ENCODE measurements at regions not wholly inside any gene's neighbourhood (a gene's known extent, or its start where the extent isn't known, plus 50 kb on each side); places are given as distances from the start of the nearest gene placed in this dataset.

GRCh38 chr9:13988944-13989343 is 325.0 kb downstream of the NFIB start:
- Mint-ChIP-seq H3K9me3 (peaks cover 2% of the 10 kb centered on the region), H3K36me3 (ENCODE audit: low read depth) (no peaks in the 10 kb centered on the region), H3K27me3 (ENCODE audit: insufficient read depth) (no peaks in the 10 kb centered on the region), H3K27ac (no peak overlapping the region), H3K4me1 (no peaks in the 10 kb centered on the region), H3K4me3 (no peak overlapping the region)
- Histone ChIP-seq H3K4me3 (ENCODE audit: low read length) (no peak overlapping the region), H3K9me3 (ENCODE audit: control insufficient read depth, low read length) (no peaks in the 10 kb centered on the region), H3K27ac (ENCODE audit: low read depth, low read length) (no peak overlapping the region), H3K4me1 (ENCODE audit: control insufficient read depth, insufficient read depth, low read length) (no peaks in the 10 kb centered on the region), H3K27me3 (ENCODE audit: control insufficient read depth, insufficient read depth, low read length, poor library complexity, severe bottlenecking) (no peaks in the 10 kb centered on the region), H3K36me3 (ENCODE audit: control insufficient read depth, insufficient read depth, low read length) (no peaks in the 10 kb centered on the region), H3K9ac (ENCODE audit: extremely low read depth, low read length, poor library complexity, severe bottlenecking) (no peak overlapping the region)
- DNase-seq, result no peak
- WGBS, 2 experiments (ENCODE audit: insufficient coverage in 1 of 2, insufficient read length in 1 of 2), result 71 to 100% methylated on average over 1 of the region's 1 CpG
- TF ChIP-seq CTCF (conservative IDR thresholded peaks at IDR 0.05), result no peak

GRCh38 chr9:13983607-13984006 is 330.3 kb downstream of the NFIB start:
- Histone ChIP-seq H3K4me3 (ENCODE audit: low read length) (no peak overlapping the region), H3K36me3 (ENCODE audit: control insufficient read depth, insufficient read depth, low read length) (no peaks in the 10 kb centered on the region), H3K9ac (ENCODE audit: extremely low read depth, low read length, poor library complexity, severe bottlenecking) (no peak overlapping the region), H3K27me3 (ENCODE audit: control insufficient read depth, insufficient read depth, low read length, poor library complexity, severe bottlenecking) (no peaks in the 10 kb centered on the region), H3K4me1 (ENCODE audit: control insufficient read depth, insufficient read depth, low read length) (no peaks in the 10 kb centered on the region), H3K27ac (ENCODE audit: low read depth, low read length) (no peak overlapping the region), H3K9me3 (ENCODE audit: control insufficient read depth, low read length) (no peaks in the 10 kb centered on the region)
- no peak overlapping the region for H3K27ac Mint-ChIP-seq
- H3K36me3 Mint-ChIP-seq (ENCODE audit: low read depth), result no peaks in the 10 kb centered on the region
- peaks cover 2% of the 10 kb centered on the region for H3K9me3 Mint-ChIP-seq
- H3K4me1 Mint-ChIP-seq, result no peaks in the 10 kb centered on the region
- H3K4me3 Mint-ChIP-seq, result no peak overlapping the region
- no peaks in the 10 kb centered on the region for H3K27me3 Mint-ChIP-seq (ENCODE audit: insufficient read depth)
- WGBS, 2 experiments (ENCODE audit: insufficient coverage in 1 of 2, insufficient read length in 1 of 2), result 94 to 95% methylated on average over 2 to 4 of the region's 4 CpGs
- TF ChIP-seq CTCF (conservative IDR thresholded peaks at IDR 0.05), result no peak
- DNase-seq, result no peak

GRCh38 chr9:13979941-13980318 is 334.0 kb downstream of the NFIB start:
- Mint-ChIP-seq H3K27ac (no peak overlapping the region), H3K36me3 (ENCODE audit: low read depth) (no peaks in the 10 kb centered on the region), H3K4me3 (no peak overlapping the region), H3K4me1 (no peaks in the 10 kb centered on the region), H3K27me3 (ENCODE audit: insufficient read depth) (no peaks in the 10 kb centered on the region), H3K9me3 (no peaks in the 10 kb centered on the region)
- no peak overlapping the region for H3K9ac ChIP-seq (ENCODE audit: extremely low read depth, low read length, poor library complexity, severe bottlenecking)
- WGBS, 2 experiments (ENCODE audit: insufficient coverage in 1 of 2, insufficient read length in 1 of 2), result 50% methylated on average over 1 of the region's 2 CpGs; no CpG with 5 or more reads in 1 of the 2 experiments
- no peaks in the 10 kb centered on the region for H3K27me3 ChIP-seq (ENCODE audit: control insufficient read depth, insufficient read depth, low read length, poor library complexity, severe bottlenecking)
- H3K27ac ChIP-seq (ENCODE audit: low read depth, low read length), result no peak overlapping the region
- H3K9me3 ChIP-seq (ENCODE audit: control insufficient read depth, low read length), result no peaks in the 10 kb centered on the region
- no peak for DNase-seq
- TF ChIP-seq CTCF (conservative IDR thresholded peaks at IDR 0.05), result no peak
- H3K36me3 ChIP-seq (ENCODE audit: control insufficient read depth, insufficient read depth, low read length), result no peaks in the 10 kb centered on the region
- no peaks in the 10 kb centered on the region for H3K4me1 ChIP-seq (ENCODE audit: control insufficient read depth, insufficient read depth, low read length)
- no peak overlapping the region for H3K4me3 ChIP-seq (ENCODE audit: low read length)
